ENCODE measurements at regions not wholly inside any gene's neighbourhood (a gene's known extent, or its start where the extent isn't known, plus 50 kb on each side); places are given as distances from the start of the nearest gene placed in this dataset.
"Not testable (repeated sequence)": the region's sequence is repeated elsewhere in the genome, so short reads cannot be mapped to it uniquely, and the experiment has no call there.

GRCh38 chr12:126966498-126966897, 1300.5 kb upstream of the TMEM132C start:
- H3K27me3 ChIP-seq: no peaks in the 10 kb centered on the region
- H3K4me1 ChIP-seq: no peaks in the 10 kb centered on the region
- no peak overlapping the region for H3K27ac ChIP-seq
- intact Hi-C loops (cut with DNase I): no loop called here
- DNase-seq: no peak
- TF ChIP-seq POLR2A (IDR thresholded peaks at IDR 0.05): no peak
- no peak for TF ChIP-seq CTCF (IDR thresholded peaks at IDR 0.05)
- no peaks in the 10 kb centered on the region for H3K9me3 ChIP-seq
- H3K4me3 ChIP-seq: no peak overlapping the region
- no peaks in the 10 kb centered on the region for H3K36me3 ChIP-seq
- 64 to 77% methylated on average over 3 of the region's 3 CpGs for WGBS, 2 donors

GRCh38 chr12:126967152-126967551, 1299.8 kb upstream of the TMEM132C start:
- Histone ChIP-seq H3K27me3 (no peaks in the 10 kb centered on the region), H3K27ac (no peak overlapping the region), H3K4me1 (no peaks in the 10 kb centered on the region), H3K36me3 (no peaks in the 10 kb centered on the region), H3K4me3 (no peak overlapping the region), H3K9me3 (no peaks in the 10 kb centered on the region)
- DNase-seq: no peak
- intact Hi-C loops (cut with DNase I): no loop called here
- TF ChIP-seq CTCF (IDR thresholded peaks at IDR 0.05) (no peak), POLR2A (IDR thresholded peaks at IDR 0.05) (no peak)
- WGBS, 2 donors: 73 to 86% methylated on average over 5 of the region's 5 CpGs

GRCh38 chr12:126974779-126975178, 1292.2 kb upstream of the TMEM132C start:
- Histone ChIP-seq H3K9me3 (no peaks in the 10 kb centered on the region), H3K27me3 (no peaks in the 10 kb centered on the region), H3K4me3 (no peak overlapping the region), H3K4me1 (no peaks in the 10 kb centered on the region), H3K27ac (no peak overlapping the region), H3K36me3 (no peaks in the 10 kb centered on the region)
- no peak for DNase-seq
- TF ChIP-seq POLR2A (IDR thresholded peaks at IDR 0.05): no peak
- WGBS, 2 donors: 52 to 64% methylated on average over 3 of the region's 3 CpGs
- intact Hi-C loops (cut with DNase I): no loop called here

- no peak for DNase-seq
Measured at GRCh38 chr12:126976579-126976978, 1290.4 kb upstream of the TMEM132C start.

GRCh38 chr12:126979564-126979963, 1287.4 kb upstream of the TMEM132C start:
- H3K36me3 ChIP-seq; H3K4me1 ChIP-seq; intact Hi-C loops (cut with DNase I); H3K4me3 ChIP-seq; H3K27me3 ChIP-seq; H3K9me3 ChIP-seq; DNase-seq; H3K27ac ChIP-seq: not testable (repeated sequence)
- 95 to 96% methylated on average over 2 of the region's 2 CpGs for WGBS, 2 donors

More at GRCh38 chr12:126976579-126976978, 1290.4 kb upstream of the TMEM132C start:
- H3K27ac ChIP-seq: no peak overlapping the region
- intact Hi-C loops (cut with DNase I): no loop called here
- no peaks in the 10 kb centered on the region for H3K36me3 ChIP-seq
- no peaks in the 10 kb centered on the region for H3K4me1 ChIP-seq
- H3K27me3 ChIP-seq: no peaks in the 10 kb centered on the region
- no peak overlapping the region for H3K4me3 ChIP-seq
- WGBS, 2 donors: 59 to 68% methylated on average over 6 of the region's 6 CpGs
- H3K9me3 ChIP-seq: no peaks in the 10 kb centered on the region
- no peak for TF ChIP-seq CTCF (IDR thresholded peaks at IDR 0.05)
- TF ChIP-seq POLR2A (IDR thresholded peaks at IDR 0.05): no peak

GRCh38 chr12:126982707-126983106, 1284.3 kb upstream of the TMEM132C start:
- Histone ChIP-seq H3K4me1 (no peaks in the 10 kb centered on the region), H3K27ac (no peak overlapping the region), H3K27me3 (no peaks in the 10 kb centered on the region), H3K36me3 (no peaks in the 10 kb centered on the region), H3K9me3 (no peaks in the 10 kb centered on the region), H3K4me3 (no peak overlapping the region)
- TF ChIP-seq POLR2A (IDR thresholded peaks at IDR 0.05) (no peak), CTCF (IDR thresholded peaks at IDR 0.05) (no peak)
- intact Hi-C loops (cut with DNase I): no loop called here
- no peak for DNase-seq
- 21 to 27% methylated on average over 1 of the region's 1 CpG for WGBS, 2 donors

- H3K27ac ChIP-seq; H3K36me3 ChIP-seq; intact Hi-C loops (cut with DNase I); H3K9me3 ChIP-seq; DNase-seq; H3K27me3 ChIP-seq; H3K4me3 ChIP-seq; H3K4me1 ChIP-seq: not testable (repeated sequence)
- WGBS, 2 donors: 63 to 65% methylated on average over 2 of the region's 2 CpGs
Measured at GRCh38 chr12:126983735-126984134, 1283.2 kb upstream of the TMEM132C start.

- H3K27me3 ChIP-seq; H3K36me3 ChIP-seq; H3K27ac ChIP-seq; DNase-seq; H3K4me1 ChIP-seq; intact Hi-C loops (cut with DNase I); H3K9me3 ChIP-seq; H3K4me3 ChIP-seq: not testable (repeated sequence)
Measured at GRCh38 chr12:126985663-126986062, 1281.3 kb upstream of the TMEM132C start.
